Loucy (cell line): ENCODE measurements at regions not wholly inside any gene's neighbourhood (a gene's known extent, or its start where the extent isn't known, plus 50 kb on each side); places are given as distances from the start of the nearest gene placed in this dataset.

Experiments
- EZH2phosphoT487 ChIP-seq: fragments of 200-600 bp; IDR thresholded peaks from 2 replicates; pipeline ENCODE4 v1.6.1; 2018; ENCODE audit warnings: antibody characterized with exemption, mild to moderate bottlenecking, moderate library complexity, borderline replicate concordance
- TF ChIP-seq, protein P1 (sequence below): fragments of 200-600 bp; sonication (generic); conservative IDR thresholded peaks from 2 replicates; pipeline ENCODE4 v1.5.1; 2014; ENCODE audit warnings: mild to moderate bottlenecking, antibody characterized with exemption, low read length

DNA sequence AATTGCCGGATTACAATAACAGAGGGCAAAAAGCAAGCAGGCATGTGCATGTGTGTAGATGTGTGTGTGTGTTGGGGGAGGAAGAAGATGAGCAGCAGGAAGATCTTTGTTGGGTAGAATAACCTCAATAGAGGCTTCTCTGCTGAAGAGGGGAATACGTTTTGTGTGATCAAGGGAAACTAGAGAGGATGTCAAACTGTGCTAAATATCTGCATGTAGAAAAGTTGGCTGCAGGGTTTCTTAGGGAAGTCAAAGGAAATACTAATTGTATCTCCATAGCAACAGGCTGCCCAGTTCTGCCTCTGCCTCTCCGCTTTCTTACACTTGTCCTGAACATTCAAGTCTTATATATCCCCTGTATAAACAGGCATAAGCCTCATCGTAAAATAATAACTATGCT, 190.1 kb upstream of the RND3 start:
- TF ChIP-seq, protein P1, sequence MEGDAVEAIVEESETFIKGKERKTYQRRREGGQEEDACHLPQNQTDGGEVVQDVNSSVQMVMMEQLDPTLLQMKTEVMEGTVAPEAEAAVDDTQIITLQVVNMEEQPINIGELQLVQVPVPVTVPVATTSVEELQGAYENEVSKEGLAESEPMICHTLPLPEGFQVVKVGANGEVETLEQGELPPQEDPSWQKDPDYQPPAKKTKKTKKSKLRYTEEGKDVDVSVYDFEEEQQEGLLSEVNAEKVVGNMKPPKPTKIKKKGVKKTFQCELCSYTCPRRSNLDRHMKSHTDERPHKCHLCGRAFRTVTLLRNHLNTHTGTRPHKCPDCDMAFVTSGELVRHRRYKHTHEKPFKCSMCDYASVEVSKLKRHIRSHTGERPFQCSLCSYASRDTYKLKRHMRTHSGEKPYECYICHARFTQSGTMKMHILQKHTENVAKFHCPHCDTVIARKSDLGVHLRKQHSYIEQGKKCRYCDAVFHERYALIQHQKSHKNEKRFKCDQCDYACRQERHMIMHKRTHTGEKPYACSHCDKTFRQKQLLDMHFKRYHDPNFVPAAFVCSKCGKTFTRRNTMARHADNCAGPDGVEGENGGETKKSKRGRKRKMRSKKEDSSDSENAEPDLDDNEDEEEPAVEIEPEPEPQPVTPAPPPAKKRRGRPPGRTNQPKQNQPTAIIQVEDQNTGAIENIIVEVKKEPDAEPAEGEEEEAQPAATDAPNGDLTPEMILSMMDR = no peak
- TF ChIP-seq EZH2phosphoT487 = no peak
